ENCODE measurements at regions not wholly inside any gene's neighbourhood (a gene's known extent, or its start where the extent isn't known, plus 50 kb on each side); places are given as distances from the start of the nearest gene placed in this dataset.

- intact Hi-C loops (cut with DNase I; ENCODE audit: low total_unique reads), result no loop called here
Measured at GRCh38 chr15:98358971-98359370, 289.4 kb upstream of the IGF1R start.

GRCh38 chr15:98363416-98363815 lies 284.9 kb upstream of the IGF1R start:
- H3K9me3 ChIP-seq, result no peaks in the 10 kb centered on the region

More at GRCh38 chr15:98358971-98359370, 289.4 kb upstream of the IGF1R start:
- Histone ChIP-seq H3K4me1 (no peaks in the 10 kb centered on the region), H3K27me3 (no peaks in the 10 kb centered on the region), H3K9me3 (no peaks in the 10 kb centered on the region), H3K36me3 (no peaks in the 10 kb centered on the region), H3K4me3 (no peak overlapping the region), H3K27ac (no peak overlapping the region)
- TF ChIP-seq CTCF (IDR thresholded peaks at IDR 0.05), result no peak
- no peak for DNase-seq

GRCh38 chr15:98363955-98364354 lies 284.4 kb upstream of the IGF1R start:
- DNase-seq, result no peak
- H3K4me1 ChIP-seq, result no peaks in the 10 kb centered on the region
- H3K27ac ChIP-seq, result no peak overlapping the region
- H3K27me3 ChIP-seq, result no peaks in the 10 kb centered on the region
- no peak overlapping the region for H3K4me3 ChIP-seq
- H3K9me3 ChIP-seq, result no peaks in the 10 kb centered on the region
- no peaks in the 10 kb centered on the region for H3K36me3 ChIP-seq
- intact Hi-C loops (cut with DNase I; ENCODE audit: low total_unique reads), result no loop called here
- no peak for TF ChIP-seq CTCF (IDR thresholded peaks at IDR 0.05)

More at GRCh38 chr15:98363416-98363815, 284.9 kb upstream of the IGF1R start:
- H3K27me3 ChIP-seq, result no peaks in the 10 kb centered on the region
- H3K27ac ChIP-seq, result no peak overlapping the region
- TF ChIP-seq CTCF (IDR thresholded peaks at IDR 0.05), result no peak
- no peak overlapping the region for H3K4me3 ChIP-seq
- intact Hi-C loops (cut with DNase I; ENCODE audit: low total_unique reads), result no loop called here
- no peaks in the 10 kb centered on the region for H3K36me3 ChIP-seq
- no peaks in the 10 kb centered on the region for H3K4me1 ChIP-seq
- DNase-seq, result no peak

GRCh38 chr15:98369081-98369716 lies 279.1 kb upstream of the IGF1R start:
- peaks cover 0 to 2% of the 10 kb centered on the region in 2 donors for H3K27me3 ChIP-seq
- no peaks in the 10 kb centered on the region for H3K9me3 ChIP-seq
- H3K27ac ChIP-seq, result no peak overlapping the region
- H3K36me3 ChIP-seq, result no peaks in the 10 kb centered on the region
- no peak for DNase-seq
- TF ChIP-seq CTCF (IDR thresholded peaks at IDR 0.05), result no peak
- H3K4me1 ChIP-seq, result no peaks in the 10 kb centered on the region
- intact Hi-C loops (cut with DNase I; ENCODE audit: low total_unique reads), result no loop called here
- no peak overlapping the region for H3K4me3 ChIP-seq

GRCh38 chr15:98375513-98376340 lies 272.6 kb upstream of the IGF1R start:
- Histone ChIP-seq H3K36me3 (no peaks in the 10 kb centered on the region), H3K4me3 (no peak overlapping the region), H3K4me1 (no peaks in the 10 kb centered on the region), H3K9me3 (peaks cover 0 to 11% (median 0%) of the 10 kb centered on the region in 3 donors), H3K27me3 (peaks cover 0 to 2% of the 10 kb centered on the region in 2 donors), H3K27ac (no peak overlapping the region)
- DNase-seq, result no peak
- no peak for TF ChIP-seq CTCF (IDR thresholded peaks at IDR 0.05)
- intact Hi-C loops (cut with DNase I; ENCODE audit: low total_unique reads), result no loop called here
